NCI-H2196 (cell line): ENCODE measurements at regions not wholly inside any gene's neighbourhood (a gene's known extent, or its start where the extent isn't known, plus 50 kb on each side); places are given as distances from the start of the nearest gene placed in this dataset.
"Not testable (repeated sequence)": the region's sequence is repeated elsewhere in the genome, so short reads cannot be mapped to it uniquely, and the experiment has no call there.

Experiments used
- DNase-seq: peaks from one replicate; lab custom pipeline; 2025; ENCODE audit not compliant: unreplicated experiment; lab: John Stamatoyannopoulos, UW

DNA sequence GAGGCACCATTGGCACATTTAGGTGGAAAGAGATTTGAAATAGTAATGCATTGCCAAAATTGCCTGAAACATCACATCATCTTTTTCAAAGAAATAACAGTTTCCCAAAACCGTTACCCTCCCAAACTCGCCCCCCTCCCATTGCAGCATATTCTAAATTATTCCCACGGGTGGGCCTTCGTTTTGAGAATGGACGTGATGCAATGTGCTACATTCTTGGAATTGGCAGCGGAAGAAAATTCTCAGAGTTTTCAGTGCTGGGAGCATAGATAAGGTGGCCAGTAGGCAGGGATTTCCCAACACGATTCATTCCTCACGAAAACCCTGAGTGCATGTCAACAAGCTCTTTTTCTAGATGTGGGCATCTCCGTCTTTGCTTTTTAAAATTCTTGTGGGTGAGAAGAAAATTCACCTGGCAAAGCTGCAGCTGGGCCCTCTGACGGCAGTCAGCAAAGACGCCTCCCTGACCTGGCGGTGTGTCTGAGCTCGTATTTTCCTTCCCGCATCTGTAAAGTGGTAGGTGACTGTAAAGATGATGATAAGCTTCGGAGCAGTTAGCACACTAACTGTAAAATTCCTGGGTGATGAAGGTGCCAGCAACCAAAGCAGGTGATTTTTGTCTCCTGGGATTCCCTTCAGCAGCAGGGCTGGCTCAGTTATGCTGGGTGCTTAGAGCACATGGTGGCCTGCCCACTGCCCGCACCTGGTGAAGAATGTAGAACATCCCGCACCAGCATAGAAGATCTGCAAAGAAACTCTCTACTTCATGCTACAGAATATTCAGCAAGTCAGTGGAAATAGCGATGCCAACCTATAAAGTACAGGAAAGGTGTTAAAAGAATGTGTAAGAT, 141.9 kb upstream of the KLF6 start:
- DNase-seq = no peak

DNA sequence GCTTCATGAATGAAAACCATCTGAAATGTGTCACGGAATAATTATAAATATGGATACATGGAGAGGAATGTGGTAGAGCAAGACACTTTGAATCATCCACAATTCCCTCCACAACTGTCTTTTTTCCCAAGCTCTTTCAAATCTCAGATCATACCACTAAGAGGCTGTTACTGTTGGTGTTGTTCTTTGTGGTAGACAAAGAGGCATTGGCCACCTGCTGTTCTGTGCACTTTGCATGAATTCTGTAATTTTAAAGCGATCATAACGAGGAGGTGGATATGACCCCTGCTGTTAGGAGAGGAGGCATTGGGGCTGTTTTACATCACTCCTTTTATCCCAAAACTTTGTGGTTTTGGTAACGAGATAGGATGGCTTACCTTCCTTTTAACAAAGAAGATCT, 141.2 kb upstream of the KLF6 start:
- DNase-seq = no peak

DNA sequence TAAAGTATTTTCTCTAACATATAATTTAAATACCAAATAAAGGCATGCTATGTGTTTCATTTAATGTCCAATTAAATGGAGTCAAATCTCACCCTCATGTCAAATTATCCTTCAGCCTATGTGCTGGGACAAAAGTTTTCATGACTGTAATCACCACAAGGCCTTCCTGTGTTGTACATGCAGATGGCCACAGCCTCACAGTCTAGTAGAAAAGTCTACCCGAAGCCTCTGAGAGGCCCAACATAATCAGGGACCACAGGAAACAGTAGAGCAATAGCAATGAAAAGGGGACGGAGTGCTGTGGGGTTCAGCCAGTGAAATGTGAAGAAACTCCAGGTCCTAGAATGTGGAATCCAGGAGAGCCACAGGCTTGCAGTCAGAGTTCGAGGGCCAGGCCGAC, 140.2 kb upstream of the KLF6 start:
- DNase-seq = no peak

DNA sequence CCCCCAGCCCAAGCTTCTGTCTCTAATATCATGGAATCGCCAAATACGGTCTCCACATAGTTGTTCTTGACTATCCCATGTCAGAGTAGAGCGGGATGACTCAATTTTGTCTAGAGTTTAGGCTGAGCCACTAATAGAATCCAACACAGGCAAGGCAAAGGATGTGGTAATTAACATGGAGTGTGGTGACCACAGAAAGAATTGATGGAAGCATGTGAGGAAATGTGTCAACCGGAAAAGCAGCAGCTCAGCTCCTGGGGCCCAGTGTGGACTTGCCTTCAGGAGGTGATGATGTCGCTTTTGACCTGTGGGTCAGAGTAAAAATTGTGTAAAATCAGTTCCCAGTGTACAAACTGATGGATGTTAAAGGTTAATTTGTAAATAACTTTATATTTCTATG, 139.3 kb upstream of the KLF6 start:
- no peak for DNase-seq

DNA sequence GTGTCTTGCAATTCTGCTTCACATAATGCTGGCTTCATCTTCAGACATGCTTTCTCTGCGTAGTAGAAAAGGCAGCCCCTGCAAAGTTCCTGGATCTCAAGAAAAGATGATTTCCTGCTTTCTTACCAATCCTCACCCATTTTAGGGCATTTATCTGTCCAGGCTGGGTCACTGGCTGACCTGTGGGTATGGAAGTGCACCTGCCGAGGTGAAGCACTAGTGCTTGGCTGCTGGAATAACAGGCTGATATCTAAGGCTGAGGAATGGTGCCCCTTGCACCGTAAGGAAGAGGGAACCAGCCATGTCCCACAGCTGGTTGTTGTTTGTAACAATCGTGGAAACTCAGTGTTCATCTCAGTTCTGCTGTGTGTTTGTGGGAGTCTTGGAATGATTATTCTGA, 138.0 kb upstream of the KLF6 start:
- DNase-seq = no peak

DNA sequence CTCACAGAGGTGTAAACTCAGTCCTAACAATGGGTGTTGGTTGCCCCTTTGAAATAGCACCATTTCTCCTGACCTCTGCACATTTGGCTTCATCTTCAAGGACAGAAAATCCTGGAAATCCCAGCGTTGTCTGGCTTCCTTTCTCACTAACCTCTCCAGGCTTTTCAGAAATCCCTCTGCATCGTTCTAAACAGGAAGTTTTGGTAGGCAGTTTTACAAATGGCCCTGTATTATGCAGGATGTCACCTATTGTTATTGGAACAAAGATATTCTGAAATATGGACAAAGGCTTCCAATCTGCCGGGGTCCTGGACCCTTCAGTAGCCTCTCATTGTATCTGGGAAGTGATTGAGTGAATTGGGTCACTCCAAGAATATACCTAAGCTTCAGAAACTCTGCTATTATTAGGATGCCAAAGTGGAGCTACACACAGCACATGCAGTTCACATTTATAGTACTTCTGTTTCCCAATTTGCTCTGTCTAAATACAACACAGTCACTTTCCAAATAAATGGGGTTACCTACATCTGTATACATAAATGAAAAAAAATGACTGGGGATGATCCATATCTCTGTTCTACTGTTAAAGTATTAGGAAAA, 134.8 kb upstream of the KLF6 start:
- DNase-seq = no peak

DNA sequence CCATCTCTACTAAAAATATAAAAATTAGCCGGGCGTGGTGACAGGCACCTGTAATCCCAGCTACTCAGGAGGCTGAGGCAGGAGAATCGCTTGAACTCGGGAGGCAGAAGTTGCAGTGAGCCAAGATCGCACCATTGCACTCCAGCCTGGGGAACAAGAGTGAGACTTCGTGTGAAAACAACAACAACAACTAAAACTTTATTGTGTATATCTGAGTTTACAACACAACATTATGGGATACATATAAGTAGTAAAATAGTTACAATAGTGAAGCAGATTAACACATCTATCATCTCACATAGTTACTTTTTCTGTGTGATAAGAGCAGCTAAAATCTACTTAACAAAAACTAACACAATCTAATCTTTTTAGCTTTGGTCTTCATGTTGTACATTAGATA, 132.4 kb upstream of the KLF6 start:
- not testable (repeated sequence) for DNase-seq

DNA sequence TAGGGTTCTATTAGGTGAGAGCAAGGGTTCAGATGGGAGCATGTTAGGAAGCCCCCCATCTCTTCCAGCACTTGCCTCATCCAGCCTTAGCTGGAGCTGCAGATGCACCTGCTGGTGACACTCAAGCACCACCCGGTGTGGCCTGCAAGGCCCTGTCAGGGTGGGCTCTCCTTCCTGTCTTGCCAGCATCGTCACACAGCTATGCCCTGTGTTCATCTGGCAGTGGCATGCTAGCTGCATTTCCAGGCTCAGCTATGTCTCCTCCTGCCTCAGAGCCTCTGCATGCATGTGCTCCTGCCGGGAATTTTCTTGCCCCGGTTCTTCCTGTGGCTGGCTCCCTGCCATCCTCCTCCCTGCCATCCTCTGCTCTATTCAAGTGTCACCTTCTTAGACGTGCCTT, 129.7 kb upstream of the KLF6 start:
- no peak for DNase-seq

DNA sequence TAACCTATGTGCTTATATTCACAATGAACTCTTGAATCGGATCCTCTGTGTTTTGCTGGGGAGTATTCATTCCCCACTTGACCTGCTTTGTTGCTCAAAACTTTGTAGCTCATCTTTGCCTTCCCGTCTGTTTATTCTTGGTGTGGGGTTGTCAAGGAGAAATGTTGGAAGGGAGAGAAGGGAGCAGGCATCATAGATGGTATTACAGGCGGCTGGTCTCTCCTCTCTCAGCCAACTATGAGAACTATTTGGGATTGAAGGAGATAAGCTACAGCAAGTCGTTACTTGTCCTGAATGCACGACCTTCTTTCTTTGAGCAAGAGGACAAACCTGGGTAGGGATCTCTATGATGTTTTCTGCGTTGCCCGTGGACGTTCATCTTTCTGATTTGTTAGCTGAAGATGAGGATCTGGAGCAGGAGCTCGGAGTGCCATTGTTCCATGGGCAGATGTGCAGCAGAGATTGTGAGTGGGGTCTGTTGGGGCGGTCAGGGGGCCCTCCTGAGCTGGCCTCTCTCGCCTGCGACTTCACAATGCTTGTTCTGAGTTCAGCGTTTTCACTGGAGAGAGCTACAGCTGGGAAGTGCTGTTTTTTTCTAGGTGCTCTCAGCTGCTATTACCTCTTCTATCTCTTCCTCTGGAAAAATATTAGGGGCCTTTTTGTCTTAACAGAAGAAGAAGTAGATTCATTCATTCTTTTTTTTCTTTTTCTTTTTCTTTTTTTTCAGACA, 126.9 kb upstream of the KLF6 start:
- DNase-seq = no peak

DNA sequence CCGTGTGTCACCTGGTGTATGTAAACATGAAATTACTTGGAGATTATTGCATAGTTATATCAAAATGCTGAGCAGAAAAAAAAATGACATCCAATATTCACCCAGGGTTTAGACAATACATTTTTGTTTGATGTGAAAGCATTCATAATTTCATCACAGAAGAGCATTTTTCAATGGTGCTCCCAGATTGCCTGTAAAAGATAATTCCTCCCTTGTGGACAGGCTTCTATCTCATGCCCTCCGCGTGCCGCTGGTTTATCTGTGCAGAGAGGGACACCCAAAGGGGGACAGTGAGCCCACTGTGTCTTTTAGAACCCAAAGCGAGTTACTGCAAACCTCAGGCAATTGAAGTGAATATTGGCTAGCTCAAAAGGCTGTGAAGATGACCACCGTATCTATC, 126.2 kb upstream of the KLF6 start:
- DNase-seq = no peak

DNA sequence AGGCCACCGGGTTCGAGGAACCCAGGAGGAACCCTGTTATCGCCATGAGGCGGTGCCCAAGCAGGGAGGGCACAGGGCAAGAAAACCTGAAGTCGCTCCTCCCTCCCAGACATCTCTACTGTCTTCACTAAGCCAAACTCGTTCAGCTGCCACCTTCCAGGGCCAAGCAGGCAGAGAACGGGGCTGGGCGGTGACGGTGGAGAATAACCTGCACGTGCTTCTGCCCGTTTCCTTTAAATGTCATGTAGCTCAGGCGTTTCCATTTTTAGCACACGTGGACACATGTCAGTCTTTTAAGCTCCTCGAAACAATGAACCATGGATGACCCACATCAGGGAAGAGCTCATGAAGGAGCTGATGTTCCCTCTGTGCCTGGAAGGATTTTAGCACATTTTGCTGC, 124.3 kb upstream of the KLF6 start:
- no peak for DNase-seq

DNA sequence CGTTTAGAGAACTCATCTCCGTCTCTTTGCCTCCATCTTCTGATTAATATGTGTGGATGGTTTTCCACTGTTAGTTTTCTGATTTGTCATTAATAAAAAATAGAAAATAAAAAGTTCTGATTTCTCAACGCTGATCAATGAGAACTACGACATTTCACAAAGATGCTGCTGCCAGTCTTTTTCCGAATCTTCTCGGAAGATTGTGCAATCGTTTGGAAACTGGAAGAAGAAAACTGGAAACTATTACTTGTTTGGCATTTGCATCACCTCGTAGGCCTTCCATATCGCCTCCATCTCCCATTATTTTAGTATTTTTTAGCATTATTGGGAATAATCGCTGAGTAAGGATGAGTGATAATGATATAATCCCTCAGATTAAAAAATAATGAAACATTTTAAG, 123.2 kb upstream of the KLF6 start:
- DNase-seq = no peak

DNA sequence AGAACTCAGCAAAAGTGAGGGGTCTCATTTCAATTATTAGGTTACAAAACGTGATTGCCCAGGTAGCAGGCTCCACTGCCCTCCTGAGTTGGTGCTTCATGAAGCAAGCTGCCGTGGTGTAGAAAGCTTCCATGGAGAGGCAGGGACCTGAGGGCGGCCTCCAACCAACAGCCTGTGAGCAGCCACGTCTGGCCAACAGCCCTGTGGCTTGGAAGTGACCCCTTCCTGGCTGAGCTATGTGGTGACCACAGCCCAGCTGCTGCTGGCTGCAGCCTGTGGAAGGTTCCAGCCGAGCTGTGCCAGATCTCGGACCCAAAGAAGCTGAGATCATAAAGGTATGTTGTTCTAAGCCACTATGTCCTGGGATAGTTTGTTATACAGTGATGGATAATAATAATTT, 122.5 kb upstream of the KLF6 start:
- DNase-seq = no peak

DNA sequence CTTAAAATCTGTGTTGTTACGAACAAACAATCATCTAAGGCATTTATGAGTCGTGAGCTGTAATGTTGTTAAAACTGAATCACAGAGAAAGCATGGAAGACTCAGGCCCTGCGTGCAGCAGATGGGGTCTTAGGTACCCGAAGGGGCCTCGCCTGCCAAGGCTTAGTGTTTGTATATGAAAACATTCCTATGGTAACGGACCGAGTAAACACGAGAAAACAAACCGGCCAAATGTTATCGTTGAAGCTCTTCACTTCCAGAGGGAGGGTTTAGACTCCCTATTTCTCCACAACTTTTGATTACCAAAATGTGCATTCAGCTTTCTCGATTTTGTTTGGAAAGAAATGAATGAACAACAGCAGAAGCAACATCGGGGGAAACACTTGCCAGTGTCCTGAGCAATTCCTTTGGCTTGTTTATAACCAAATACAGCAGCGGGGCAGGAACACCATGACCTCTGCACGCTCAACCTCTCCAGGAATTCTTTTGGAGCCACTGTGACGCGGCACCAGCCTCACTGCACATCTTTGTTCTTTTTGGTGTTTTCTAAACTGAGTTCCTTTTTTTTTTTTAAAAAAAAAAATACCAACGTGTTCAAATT, 121.6 kb upstream of the KLF6 start:
- DNase-seq = no peak

DNA sequence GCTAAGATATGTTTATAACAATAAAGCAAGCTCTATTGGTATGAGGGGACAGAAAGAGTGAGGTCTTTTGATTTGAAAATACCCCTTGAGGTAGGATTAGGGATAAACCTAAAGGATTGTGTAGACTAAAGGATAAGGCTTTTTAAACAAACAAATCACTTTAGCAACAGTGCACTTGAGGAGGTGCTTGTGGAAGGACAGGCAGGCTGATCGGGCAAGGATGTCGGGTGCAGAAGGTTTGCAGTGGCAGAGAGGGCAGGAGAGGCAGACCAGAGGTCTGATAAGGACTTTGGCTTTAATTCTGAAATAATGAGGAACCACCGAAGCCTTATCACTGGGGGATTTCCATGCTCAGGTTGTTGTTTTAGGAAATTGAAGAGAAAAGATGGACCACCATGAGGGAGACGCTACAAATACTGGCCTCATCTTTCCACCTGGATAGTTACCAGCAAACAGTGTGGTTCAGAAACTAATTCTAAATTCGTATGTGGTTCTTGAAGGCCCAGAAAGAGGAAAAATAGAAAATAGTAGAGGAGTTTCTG, 119.5 kb upstream of the KLF6 start:
- DNase-seq = no peak

DNA sequence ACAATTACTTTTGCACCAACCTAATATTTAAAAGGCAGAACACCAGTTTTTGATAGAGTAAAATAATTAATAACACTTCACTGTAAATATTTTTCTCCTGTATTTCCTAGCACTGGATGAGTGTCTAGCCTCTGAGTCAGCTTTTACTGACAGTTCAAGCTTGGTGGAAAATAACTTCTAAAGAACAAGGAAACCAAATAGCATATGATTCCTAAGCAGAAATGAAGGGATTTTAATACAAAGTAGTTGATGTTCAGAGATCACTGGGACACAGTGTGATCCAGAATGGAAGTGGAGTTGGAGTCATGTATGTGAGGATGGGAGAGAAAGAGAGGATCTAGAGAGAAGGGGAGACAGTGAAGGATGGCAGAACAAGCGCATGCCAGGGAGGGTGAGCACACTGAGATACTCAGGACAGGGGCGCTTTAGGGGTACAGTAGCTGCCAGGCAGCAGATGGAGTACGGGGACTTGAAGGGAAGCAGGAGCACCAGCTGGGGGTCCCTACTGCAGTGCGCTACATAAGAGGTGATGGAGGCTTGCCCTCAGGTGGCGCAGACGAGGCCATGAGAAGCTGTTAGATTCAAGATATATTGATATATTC, 117.9 kb upstream of the KLF6 start:
- DNase-seq = no peak

DNA sequence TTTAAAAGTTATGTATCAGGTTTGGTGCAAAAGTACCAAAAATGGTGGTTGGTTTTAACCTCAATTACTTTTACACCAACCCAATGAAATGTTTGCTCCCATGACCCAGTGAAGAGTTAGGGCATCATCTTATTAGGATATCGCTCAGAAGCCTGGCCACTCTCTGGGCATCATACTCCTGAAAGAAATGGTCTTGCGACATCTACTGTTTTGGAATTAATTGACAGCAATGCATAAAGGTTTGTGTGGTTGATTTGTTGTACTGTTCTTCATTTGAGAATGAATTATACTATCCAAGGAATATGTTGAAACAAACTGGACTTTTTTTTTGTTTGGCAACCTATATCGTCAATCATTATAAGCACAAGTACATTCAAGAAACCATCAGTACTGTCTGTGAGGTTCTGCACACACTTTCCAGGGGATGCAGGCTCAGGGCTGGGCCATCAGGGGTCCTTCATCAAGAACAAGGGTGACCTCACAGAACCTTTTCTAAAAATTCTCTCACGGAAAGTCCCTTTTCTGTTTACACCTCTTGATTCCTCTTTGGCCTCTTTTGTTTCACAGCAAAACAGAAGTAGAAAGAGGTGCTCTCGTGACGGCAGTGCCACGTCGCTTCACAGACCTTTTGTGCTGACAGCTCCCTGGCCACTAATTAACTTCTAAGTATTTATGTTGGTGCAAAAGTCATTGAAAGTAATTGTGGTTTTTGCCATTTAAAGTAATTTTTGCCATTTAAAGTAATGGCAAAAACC, 117.2 kb upstream of the KLF6 start:
- no peak for DNase-seq

DNA sequence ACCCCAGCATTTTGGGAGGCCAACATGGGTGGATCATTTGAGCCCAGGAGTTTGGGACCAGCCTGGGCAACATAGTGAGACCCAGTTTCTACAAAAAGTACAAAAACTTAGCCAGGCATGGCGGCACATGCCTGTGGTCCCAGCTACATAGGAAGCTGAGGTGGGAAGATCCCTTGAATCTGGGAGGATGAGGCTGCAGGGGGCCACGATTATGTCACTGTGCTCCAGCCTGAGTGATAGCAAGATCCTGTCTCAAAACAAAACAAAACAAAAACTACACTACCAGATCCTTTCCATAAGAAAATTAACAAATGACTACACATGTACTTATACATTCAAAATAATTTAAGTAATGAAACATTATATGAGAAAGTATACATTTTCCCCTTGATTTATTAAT, 116.4 kb upstream of the KLF6 start:
- DNase-seq = no peak

DNA sequence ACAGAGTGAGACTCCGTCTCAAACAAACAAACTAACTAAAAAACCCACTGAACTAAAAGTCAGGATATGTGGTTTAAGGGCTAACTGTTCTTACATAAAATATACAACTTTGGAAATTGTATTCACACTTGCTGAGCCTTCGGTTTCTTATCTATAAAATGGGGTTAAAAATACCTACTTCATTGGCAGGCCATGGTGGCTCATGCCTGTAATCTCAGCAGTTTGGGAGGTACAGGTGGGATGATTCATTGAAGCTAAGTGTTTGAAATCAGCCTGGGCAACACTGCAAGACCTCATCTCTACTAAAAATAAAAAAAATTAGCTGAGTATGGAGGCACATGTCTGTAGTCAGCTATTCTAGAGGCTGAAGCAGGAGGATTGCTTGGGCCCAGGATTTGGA, 115.4 kb upstream of the KLF6 start:
- DNase-seq = no peak

DNA sequence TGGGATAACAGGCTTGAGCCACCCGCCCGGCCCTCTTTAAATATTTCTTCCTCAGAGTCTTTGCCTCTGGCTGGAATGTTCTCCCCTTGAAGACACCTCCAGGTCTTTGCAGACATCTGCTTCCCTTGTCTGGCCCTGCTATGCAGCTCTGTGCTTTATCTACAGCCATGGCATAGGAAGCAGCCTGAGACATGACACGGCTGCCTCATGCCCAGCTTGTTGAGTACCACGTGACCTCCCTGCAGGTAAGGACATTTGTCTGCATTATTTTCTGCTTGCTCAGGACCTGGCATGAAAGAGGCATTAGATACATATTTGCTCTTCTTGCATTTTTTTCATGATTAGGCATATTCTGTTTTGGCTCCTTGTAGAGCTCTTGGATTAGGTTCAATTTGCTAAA, 113.8 kb upstream of the KLF6 start:
- DNase-seq = peak; percentile 54
